ENCODE measurements at regions not wholly inside any gene's neighbourhood (a gene's known extent, or its start where the extent isn't known, plus 50 kb on each side); places are given as distances from the start of the nearest gene placed in this dataset.

GRCh38 chr5:3957658-3958057 is 362.0 kb downstream of the IRX1 start:
- DNase-seq = no peak

- no peak for DNase-seq
Observed at GRCh38 chr5:3958389-3958788, 362.8 kb downstream of the IRX1 start.

GRCh38 chr5:3962113-3962512 is 366.5 kb downstream of the IRX1 start:
- no peak for DNase-seq

GRCh38 chr5:3963652-3964051 is 368.0 kb downstream of the IRX1 start:
- no peak for DNase-seq

- no peak for DNase-seq
Observed at GRCh38 chr5:3980156-3980555, 384.5 kb downstream of the IRX1 start.

GRCh38 chr5:3987867-3988266 is 392.2 kb downstream of the IRX1 start:
- DNase-seq = no peak

GRCh38 chr5:3993856-3994473 is 398.3 kb downstream of the IRX1 start:
- DNase-seq = no peak

GRCh38 chr5:3994628-3995027 is 399.0 kb downstream of the IRX1 start:
- peak; percentile 20 for DNase-seq

- DNase-seq = no peak
Observed at GRCh38 chr5:3995954-3996619, 400.5 kb downstream of the IRX1 start.

- no peak for DNase-seq
Observed at GRCh38 chr5:3996707-3997336, 401.2 kb downstream of the IRX1 start.

- DNase-seq = no peak
Observed at GRCh38 chr5:3997670-3998069, 402.0 kb downstream of the IRX1 start.

GRCh38 chr5:3999929-4000328 is 404.3 kb downstream of the IRX1 start:
- DNase-seq = no peak

- DNase-seq = no peak
Observed at GRCh38 chr5:4001004-4001403, 405.4 kb downstream of the IRX1 start.

GRCh38 chr5:4001758-4002533 is 406.3 kb downstream of the IRX1 start:
- DNase-seq = peak; percentile 11

GRCh38 chr5:4005335-4005734 is 409.7 kb downstream of the IRX1 start:
- DNase-seq = no peak

- DNase-seq = no peak
Observed at GRCh38 chr5:4007001-4007400, 411.4 kb downstream of the IRX1 start.

- DNase-seq = no peak
Observed at GRCh38 chr5:4011943-4012342, 416.3 kb downstream of the IRX1 start.

GRCh38 chr5:4013106-4013898 is 417.7 kb downstream of the IRX1 start:
- peak; percentile 36 for DNase-seq

GRCh38 chr5:4015709-4016108 is 420.1 kb downstream of the IRX1 start:
- no peak for DNase-seq

GRCh38 chr5:4017076-4017803 is 421.6 kb downstream of the IRX1 start:
- DNase-seq = no peak

- DNase-seq = peak; percentile 30
Observed at GRCh38 chr5:4018007-4018406, 422.4 kb downstream of the IRX1 start.
